H1 (cell line): ENCODE measurements at regions not wholly inside any gene's neighbourhood (a gene's known extent, or its start where the extent isn't known, plus 50 kb on each side); places are given as distances from the start of the nearest gene placed in this dataset.

Experiments
- CTCF ChIA-PET: fragments of 300-600 bp; sonication (Branson Sonifier 250); formaldehyde crosslinking; loops from one replicate; lab custom pipeline; 2021; ENCODE audit not compliant: partially characterized antibody; lab: Charles Lee
- POLR2A ChIA-PET: fragments of 300-600 bp; sonication (Branson Sonifier 250); formaldehyde crosslinking; loops from one replicate; lab custom pipeline; 2021; ENCODE audit warnings: inconsistent platforms; ENCODE audit not compliant: partially characterized antibody; lab: Charles Lee
- DNase-seq, 2 experiments: peaks; one replicate each; pipeline versions ENCODE4 v3.0.0 to v3.0.0-alpha.2; 2010 to 2022; ENCODE audit warnings: low spot score in 2 of 2, low read depth in 1 of 2, mixed read lengths in 1 of 2
- FAIRE-seq: peaks from 2 replicates; lab custom pipeline; 2011; peaks lifted over from hg19 to GRCh38; lab: Jason Lieb, UNC
- H2AFZ ChIP-seq: 2 replicates; pipeline ENCODE4 v1.8.1; 2012; ENCODE audit warnings: low read length, inconsistent platforms
- H2AK5ac ChIP-seq: 2 replicates; pipeline ENCODE4 v1.6.1; 2013; ENCODE audit warnings: low read depth, low read length
- H2BK120ac ChIP-seq: replicated peaks from 2 replicates; pipeline ENCODE3; 2013; ENCODE audit warnings: low read depth, low read length, inconsistent platforms
- H2BK12ac ChIP-seq: 2 replicates; pipeline ENCODE4 v1.6.1; 2013; ENCODE audit warnings: low read depth, low read length
- H2BK15ac ChIP-seq: 2 replicates; pipeline ENCODE4 v1.6.1; 2013; ENCODE audit warnings: low read length
- H2BK20ac ChIP-seq: 2 replicates; pipeline ENCODE4 v1.6.1; 2013; ENCODE audit warnings: low read length
- H2BK5ac ChIP-seq: 2 replicates; pipeline ENCODE4 v1.6.1; 2013; ENCODE audit warnings: low read depth, low read length
- H3K14ac ChIP-seq: 2 replicates; pipeline ENCODE4 v1.6.1; 2013; ENCODE audit warnings: inconsistent platforms; ENCODE audit not compliant: insufficient read length
- H3K18ac ChIP-seq: 2 replicates; pipeline ENCODE4 v1.6.1; 2013; ENCODE audit warnings: low read length; ENCODE audit errors: extremely low read depth
- H3K23ac ChIP-seq: 2 replicates; pipeline ENCODE4 v1.6.1; 2013; ENCODE audit warnings: inconsistent platforms; ENCODE audit not compliant: insufficient read length
- H3K23me2 ChIP-seq: 2 replicates; pipeline ENCODE4 v1.6.1; 2013; ENCODE audit warnings: low read depth, low read length
- H3K27ac ChIP-seq: 2 replicates; pipeline ENCODE4 v1.6.1; 2011; ENCODE audit warnings: low read depth, low read length, inconsistent platforms
- H3K27me3 ChIP-seq, 4 experiments: replicated peaks in 1 of 4; 1 replicate in 1 of 4; 2 replicates in 3 of 4; pipeline versions ENCODE4 v1.6.1 to v1.8.1; 2011 to 2013; ENCODE audit warnings: low read length in 3 of 4, mild to moderate bottlenecking in 3 of 4, inconsistent platforms in 2 of 4, mixed read lengths in 2 of 4, moderate library complexity in 1 of 4; ENCODE audit not compliant: control insufficient read depth in 3 of 4, insufficient read depth in 3 of 4; ENCODE audit errors: extremely low read depth in 1 of 4
- H3K36me3 ChIP-seq, 4 experiments: 2 replicates each; pipeline versions ENCODE4 v1.6.1 to v1.8.1; 2011 to 2013; ENCODE audit warnings: mild to moderate bottlenecking in 4 of 4, low read length in 3 of 4, moderate library complexity in 2 of 4, control low read depth in 1 of 4, inconsistent platforms in 1 of 4; ENCODE audit not compliant: insufficient read depth in 4 of 4, control insufficient read depth in 2 of 4
- H3K4ac ChIP-seq: replicated peaks from 2 replicates; pipeline ENCODE3; 2013; ENCODE audit warnings: low read length, low read depth, mixed read lengths, inconsistent platforms; ENCODE audit not compliant: insufficient read length
- H3K4me1 ChIP-seq, 4 experiments: replicated peaks in 1 of 4; 1 replicate in 1 of 4; 2 replicates in 3 of 4; pipeline versions ENCODE4 v1.6.1 to v1.8.1; 2011 to 2013; ENCODE audit warnings: low read length in 3 of 4, inconsistent platforms in 2 of 4, mixed read lengths in 1 of 4; ENCODE audit not compliant: insufficient read depth in 4 of 4, control insufficient read depth in 3 of 4
- H3K4me2 ChIP-seq, 2 experiments: 2 replicates each; pipeline versions ENCODE4 v1.6.1 to v1.8.1; 2011 to 2013; ENCODE audit warnings: low read depth in 2 of 2, low read length in 2 of 2, control low read depth in 1 of 2, inconsistent platforms in 1 of 2, mild to moderate bottlenecking in 1 of 2; ENCODE audit not compliant: insufficient read depth in 1 of 2
- H3K4me3 ChIP-seq, 4 experiments: fragments of 200-600, 300-600 bp in 1 of 4; sonication (generic), shearing (Covaris generic), sonication (Bioruptor Twin) in 1 of 4; 2 replicates each; pipeline versions ENCODE4 v1.5.1 to v1.8.1; 2011 to 2016; ENCODE audit warnings: low read length in 4 of 4, low read depth in 3 of 4, control low read depth in 2 of 4, inconsistent platforms in 2 of 4, mild to moderate bottlenecking in 2 of 4, mixed read lengths in 1 of 4, moderate library complexity in 1 of 4; ENCODE audit not compliant: insufficient read depth in 2 of 4; ENCODE audit errors: extremely low read depth in 1 of 4
- H3K56ac ChIP-seq: replicated peaks from 2 replicates; pipeline ENCODE3; 2013; ENCODE audit warnings: low read depth, mild to moderate bottlenecking, mixed read lengths, low read length, inconsistent platforms; ENCODE audit not compliant: insufficient read length
- H3K79me1 ChIP-seq: 2 replicates; pipeline ENCODE4 v1.6.1; 2013; ENCODE audit warnings: low read depth, low read length, control low read depth
- H3K79me2 ChIP-seq, 2 experiments: 2 replicates each; pipeline versions ENCODE4 v1.6.1 to v1.8.1; 2012 to 2013; ENCODE audit warnings: low read length in 2 of 2, mild to moderate bottlenecking in 2 of 2, inconsistent platforms in 1 of 2; ENCODE audit not compliant: insufficient read depth in 2 of 2, control insufficient read depth in 1 of 2
- H3K9ac ChIP-seq, 4 experiments: replicated peaks in 1 of 4; 1 replicate in 1 of 4; 2 replicates in 3 of 4; pipeline versions ENCODE4 v1.6.1 to v1.8.1; 2011 to 2013; ENCODE audit warnings: low read depth in 3 of 4, low read length in 3 of 4, control low read depth in 2 of 4, mild to moderate bottlenecking in 2 of 4, moderate library complexity in 2 of 4, inconsistent platforms in 1 of 4; ENCODE audit errors: extremely low read depth in 1 of 4
- H3K9me3 ChIP-seq, 2 experiments: 2 replicates each; pipeline versions ENCODE4 v1.6.1 to v1.8.1; 2012 to 2013; ENCODE audit warnings: mild to moderate bottlenecking in 2 of 2, moderate library complexity in 2 of 2, control low read depth in 1 of 2, inconsistent platforms in 1 of 2, low read depth in 1 of 2, low read length in 1 of 2, mixed read lengths in 1 of 2; ENCODE audit not compliant: insufficient read depth in 2 of 2
- H4K20me1 ChIP-seq, 2 experiments: replicated peaks in 1 of 2; 2 replicates each; pipeline versions ENCODE3 to v1.8.1; 2011 to 2013; ENCODE audit warnings: inconsistent platforms in 2 of 2, low read length in 2 of 2, mild to moderate bottlenecking in 1 of 2; ENCODE audit not compliant: insufficient read depth in 2 of 2, control insufficient read depth in 1 of 2
- H4K5ac ChIP-seq: 2 replicates; pipeline ENCODE4 v1.6.1; 2013; ENCODE audit warnings: low read length, low read depth, mixed read lengths, inconsistent platforms; ENCODE audit not compliant: insufficient read length
- H4K8ac ChIP-seq: 2 replicates; pipeline ENCODE4 v1.8.0; 2013; ENCODE audit warnings: mild to moderate bottlenecking, moderate library complexity, low read length, inconsistent platforms; ENCODE audit not compliant: insufficient read depth; ENCODE audit errors: extremely low read depth
- H4K91ac ChIP-seq: replicated peaks from 2 replicates; pipeline ENCODE3; 2013; ENCODE audit warnings: low read length, mixed read lengths, inconsistent platforms; ENCODE audit not compliant: insufficient read length
- EGR1 ChIP-seq: IDR thresholded peaks from 2 replicates; pipeline ENCODE4 v1.6.1; 2011; ENCODE audit warnings: low read depth, low read length, borderline replicate concordance
- HDAC2 ChIP-seq, 2 experiments: fragments of 300-600 bp in 1 of 2; sonication (generic) in 1 of 2; IDR thresholded peaks; 2 replicates each; pipeline ENCODE4 v1.6.1; 2011 to 2012; ENCODE audit warnings: low read depth in 2 of 2, low read length in 2 of 2, mild to moderate bottlenecking in 2 of 2, moderate library complexity in 2 of 2, borderline replicate concordance in 1 of 2, inconsistent platforms in 1 of 2
- JUN ChIP-seq: IDR thresholded peaks from 2 replicates; pipeline ENCODE4 v1.6.1; 2011; ENCODE audit warnings: low read depth, mild to moderate bottlenecking, improper control_type of control experiment, low read length
- NRF1 ChIP-seq: IDR thresholded peaks from 2 replicates; pipeline ENCODE4 v1.6.1; 2011; ENCODE audit warnings: mild to moderate bottlenecking, low read depth, low read length, improper control_type of control experiment
- WGBS, 2 experiments: shearing (Covaris generic) in 1 of 2; methylation state at CpG; one replicate each; pipeline versions ENCODE4 v1.1.6 to v1.1.7; 2013 to 2015; ENCODE audit warnings: low lambda C conversion rate in 2 of 2, mixed read lengths in 2 of 2, inconsistent platforms in 1 of 2, low coverage in 1 of 2, missing lambda C conversion rate in 1 of 2; ENCODE audit not compliant: insufficient replicate concordance in 2 of 2, insufficient coverage in 1 of 2, insufficient read length in 1 of 2; ENCODE audit errors: extremely low coverage in 1 of 2, missing lambda C conversion rate in 1 of 2; 5-methylcytosine and 5-hydroxymethylcytosine counted together
- TF ChIP-seq, protein P1 (sequence below): IDR thresholded peaks from 2 replicates; pipeline ENCODE4 v1.6.1; 2011; ENCODE audit warnings: low read depth, mild to moderate bottlenecking, low read length; ENCODE audit not compliant: insufficient read depth

DNA sequence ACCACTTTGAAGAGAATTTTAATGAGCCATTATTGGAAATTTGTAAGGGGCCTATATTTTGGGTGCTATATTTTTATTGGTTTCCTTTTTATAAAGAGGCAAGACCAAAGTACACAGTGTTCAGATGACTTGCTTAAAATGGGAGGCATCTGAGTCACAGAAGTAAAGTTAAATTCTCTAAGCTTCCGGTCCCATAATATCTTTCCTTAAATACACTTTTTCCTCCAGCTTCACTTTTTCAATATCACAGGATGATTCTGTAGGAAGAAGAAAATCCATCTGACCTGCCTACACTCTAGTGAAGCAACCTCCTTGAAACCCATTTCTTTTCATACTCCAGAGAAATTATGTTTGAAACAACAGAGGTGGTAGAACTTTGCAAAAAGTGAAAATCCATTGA, 274.0 kb downstream of the PIK3R1 start:
- Histone ChIP-seq H3K4me2 (no peak overlapping the region), H3K79me1 (no peaks in the 10 kb centered on the region), H2BK120ac (no peak overlapping the region), H3K18ac (no peak overlapping the region), H3K27me3 (no peaks in the 10 kb centered on the region), H3K14ac (no peak overlapping the region), H3K23ac (no peak overlapping the region), H2AFZ (no peak overlapping the region), H2BK5ac (no peak overlapping the region), H2BK20ac (no peak overlapping the region), H3K79me2 (no peaks in the 10 kb centered on the region), H3K4ac (no peak overlapping the region), H2BK15ac (no peak overlapping the region), H3K9ac (no peak overlapping the region), H3K4me3 (no peak overlapping the region), H3K56ac (no peak overlapping the region), H4K91ac (no peak overlapping the region), H4K20me1 (no peaks in the 10 kb centered on the region), H3K23me2 (no peaks in the 10 kb centered on the region), H3K9me3 (no peaks in the 10 kb centered on the region; a peak in 2 of 4 replicates), H4K8ac (no peak overlapping the region), H4K5ac (no peak overlapping the region), H3K27ac (no peak overlapping the region), H3K4me1 (peaks cover 0 to 3% (median 0%) of the 10 kb centered on the region in 4 experiments; a peak in 2 of 7 replicates), H2AK5ac (no peak overlapping the region), H2BK12ac (no peak overlapping the region), H3K36me3 (no peaks in the 10 kb centered on the region)
- no peak for FAIRE-seq
- no peak for DNase-seq
- 95% methylated on average over 1 of the region's 1 CpG; no CpG with 5 or more reads in 1 of the 2 experiments for WGBS, 2 experiments
- POLR2A ChIA-PET: no interaction called here
- CTCF ChIA-PET: interaction anchor here (1.7 kb wide), 1 partner anchor 29 kb away, joined by 4 read pairs; no protein-coding TSS in a partner anchor
- TF ChIP-seq NRF1 (no peak), JUN (no peak), HDAC2 (IDR thresholded peaks at IDR 0.05; ENCODE audit: borderline replicate concordance in 1 of 2, low read depth in 2 of 2, low read length in 2 of 2) (no peak), EGR1 (no peak)
- TF ChIP-seq, protein P1, sequence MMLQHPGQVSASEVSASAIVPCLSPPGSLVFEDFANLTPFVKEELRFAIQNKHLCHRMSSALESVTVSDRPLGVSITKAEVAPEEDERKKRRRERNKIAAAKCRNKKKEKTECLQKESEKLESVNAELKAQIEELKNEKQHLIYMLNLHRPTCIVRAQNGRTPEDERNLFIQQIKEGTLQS: no peak
